NCI-H1694 treated with DMSO at 0.1 percent for 48 hours (cell line): ENCODE measurements at regions not wholly inside any gene's neighbourhood (a gene's known extent, or its start where the extent isn't known, plus 50 kb on each side); places are given as distances from the start of the nearest gene placed in this dataset.
"Not testable (repeated sequence)": the region's sequence is repeated elsewhere in the genome, so short reads cannot be mapped to it uniquely, and the experiment has no call there.

Experiments used
- DNase-seq: peaks from one replicate; lab custom pipeline; 2025; lab: John Stamatoyannopoulos, UW

GRCh38 chr7:9505516-9505915, 1072.1 kb downstream of the NXPH1 start:
- DNase-seq = peak; percentile 77

GRCh38 chr7:9507290-9507689, 1073.9 kb downstream of the NXPH1 start:
- peak; percentile 81 for DNase-seq

GRCh38 chr7:9516662-9517061, 1083.3 kb downstream of the NXPH1 start:
- no peak for DNase-seq

GRCh38 chr7:9523579-9523978, 1090.2 kb downstream of the NXPH1 start:
- no peak for DNase-seq

GRCh38 chr7:9552431-9552830, 1119.0 kb downstream of the NXPH1 start:
- DNase-seq = not testable (repeated sequence)

GRCh38 chr7:9557853-9558252, 1124.4 kb downstream of the NXPH1 start:
- no peak for DNase-seq

- no peak for DNase-seq
These were observed 1142.3 kb downstream of the NXPH1 start for GRCh38 chr7:9575716-9576115.

GRCh38 chr7:9582824-9583223, 1149.4 kb downstream of the NXPH1 start:
- DNase-seq = no peak

- no peak for DNase-seq
These were observed 1165.0 kb downstream of the NXPH1 start for GRCh38 chr7:9598411-9598810.

- DNase-seq = no peak
These were observed 1167.6 kb downstream of the NXPH1 start for GRCh38 chr7:9600974-9601373.

- DNase-seq = no peak
These were observed 1169.9 kb downstream of the NXPH1 start for GRCh38 chr7:9603291-9603690.

- no peak for DNase-seq
These were observed 1175.2 kb downstream of the NXPH1 start for GRCh38 chr7:9608560-9608959.

- not testable (repeated sequence) for DNase-seq
These were observed 1187.5 kb downstream of the NXPH1 start for GRCh38 chr7:9620899-9621298.

GRCh38 chr7:9621306-9621902, 1188.0 kb downstream of the NXPH1 start:
- not testable (repeated sequence) for DNase-seq

- DNase-seq = no peak
These were observed 1188.5 kb downstream of the NXPH1 start for GRCh38 chr7:9621927-9622326.

GRCh38 chr7:9625953-9626352, 1192.5 kb downstream of the NXPH1 start:
- no peak for DNase-seq

GRCh38 chr7:9645756-9646155, 1212.3 kb downstream of the NXPH1 start:
- no peak for DNase-seq

GRCh38 chr7:9657257-9657656, 1223.8 kb downstream of the NXPH1 start:
- peak; percentile 5 for DNase-seq

GRCh38 chr7:9671979-9672917, 1238.8 kb downstream of the NXPH1 start:
- DNase-seq = no peak

- no peak for DNase-seq
These were observed 1247.3 kb downstream of the NXPH1 start for GRCh38 chr7:9680713-9681112.

- DNase-seq = no peak
These were observed 1247.9 kb downstream of the NXPH1 start for GRCh38 chr7:9681284-9681683.

GRCh38 chr7:9691286-9691685, 1257.9 kb downstream of the NXPH1 start:
- no peak for DNase-seq

- no peak for DNase-seq
These were observed 1265.0 kb downstream of the NXPH1 start for GRCh38 chr7:9698375-9698774.
